HepG2 (cell line): ENCODE measurements at regions not wholly inside any gene's neighbourhood (a gene's known extent, or its start where the extent isn't known, plus 50 kb on each side); places are given as distances from the start of the nearest gene placed in this dataset.

Experiments used
- CREB1 ChIP-seq, 2 experiments: fragments of 450-650 bp in 1 of 2; IDR thresholded peaks; 2 replicates each; pipeline ENCODE4 v1.6.1; 2016 to 2017; ENCODE audit warnings: control low read depth in 1 of 2, mild to moderate bottlenecking in 1 of 2, missing compliant biosample characterization in 1 of 2, missing genetic modification characterization in 1 of 2
- CREM ChIP-seq, 2 experiments: sonication (generic) in 1 of 2; formaldehyde crosslinking in 1 of 2; IDR thresholded peaks; 2 replicates each; pipeline versions ENCODE4 v1.4.0 to v1.6.1; 2016 to 2020; ENCODE audit warnings: antibody characterized with exemption in 1 of 2, mild to moderate bottlenecking in 1 of 2, missing genetic modification reagents in 1 of 2
- CTCF ChIP-seq: sonication (generic); formaldehyde crosslinking; IDR thresholded peaks from 2 replicates; pipeline ENCODE4 v1.5.0; 2020; ENCODE audit warnings: mild to moderate bottlenecking, missing genetic modification reagents, moderate library complexity
- ELF1 ChIP-seq: sonication (generic); formaldehyde crosslinking; IDR thresholded peaks from 2 replicates; pipeline ENCODE4 v1.4.0; 2020; ENCODE audit warnings: missing genetic modification reagents
- MLXIP ChIP-seq: sonication (generic); formaldehyde crosslinking; IDR thresholded peaks from 2 replicates; pipeline ENCODE4 v1.9.0; 2021; ENCODE audit warnings: missing genetic modification reagents, borderline replicate concordance
- NR3C1 ChIP-seq: sonication (generic); formaldehyde crosslinking; IDR thresholded peaks from 2 replicates; pipeline ENCODE4 v1.4.0; 2020; ENCODE audit warnings: missing genetic modification reagents
- POLR2AphosphoS5 ChIP-seq: IDR thresholded peaks from 2 replicates; pipeline ENCODE4 v1.6.1; 2012; ENCODE audit warnings: low read depth, low read length
- SOX6 ChIP-seq, 2 experiments: fragments of 450-650 bp in 1 of 2; sonication (generic) in 1 of 2; formaldehyde crosslinking in 1 of 2; IDR thresholded peaks; 2 replicates each; pipeline versions ENCODE4 v1.4.0 to v1.6.1; 2017 to 2020; ENCODE audit warnings: antibody characterized with exemption in 1 of 2, mild to moderate bottlenecking in 1 of 2, missing genetic modification reagents in 1 of 2
- ZBTB37 ChIP-seq: sonication (generic); formaldehyde crosslinking; IDR thresholded peaks from 2 replicates; pipeline ENCODE4 v1.4.0; 2020; ENCODE audit warnings: mild to moderate bottlenecking, missing genetic modification reagents
- ZNF335 ChIP-seq: sonication (generic); formaldehyde crosslinking; IDR thresholded peaks from 2 replicates; pipeline ENCODE4 v1.4.0; 2020; ENCODE audit warnings: missing genetic modification reagents
- ZNF512 ChIP-seq: sonication (generic); formaldehyde crosslinking; IDR thresholded peaks from 2 replicates; pipeline ENCODE4 v1.4.0; 2020; ENCODE audit warnings: mild to moderate bottlenecking, missing genetic modification reagents
- ZNF549 ChIP-seq: sonication (generic); formaldehyde crosslinking; IDR thresholded peaks from 2 replicates; pipeline ENCODE4 v1.5.0; 2020; ENCODE audit warnings: missing genetic modification reagents
- ZNF615 ChIP-seq: sonication (generic); formaldehyde crosslinking; IDR thresholded peaks from 2 replicates; pipeline ENCODE4 v1.5.0; 2020; ENCODE audit warnings: mild to moderate bottlenecking, missing genetic modification reagents, borderline replicate concordance
- ZSCAN21 ChIP-seq: sonication (generic); formaldehyde crosslinking; IDR thresholded peaks from 2 replicates; pipeline ENCODE4 v1.8.0; 2022; ENCODE audit warnings: mild to moderate bottlenecking, missing genetic modification reagents, moderate library complexity, borderline replicate concordance

GRCh38 chr13:109509154-109509900 is 277.1 kb downstream of the IRS2 start:
- TF ChIP-seq CTCF (CRISPR knock-in tag), result no peak
- TF ChIP-seq ZNF512 (CRISPR knock-in tag), result no peak
- no peak for TF ChIP-seq ZNF549 (CRISPR knock-in tag)
- TF ChIP-seq POLR2AphosphoS5, result no peak
- TF ChIP-seq ZNF335 (CRISPR knock-in tag), result no peak
- no peak for TF ChIP-seq ELF1 (CRISPR knock-in tag)
- no peak for TF ChIP-seq MLXIP
- no peak for TF ChIP-seq ZSCAN21
- TF ChIP-seq ZBTB37 (CRISPR knock-in tag), result no peak
- TF ChIP-seq CREM (IDR thresholded peaks at IDR 0.05), result no peak
- no peak for TF ChIP-seq CREM (CRISPR knock-in tag; IDR thresholded peaks at IDR 0.05)
- no peak for TF ChIP-seq ZNF615 (CRISPR knock-in tag)
- no peak for TF ChIP-seq NR3C1 (CRISPR knock-in tag)
- no peak for TF ChIP-seq SOX6 (IDR thresholded peaks at IDR 0.05)
- TF ChIP-seq SOX6 (CRISPR knock-in tag; IDR thresholded peaks at IDR 0.05), result no peak
- TF ChIP-seq CREB1 (IDR thresholded peaks at IDR 0.05), result no peak
- no peak for TF ChIP-seq CREB1 (CRISPR knock-in tag; IDR thresholded peaks at IDR 0.05)
